MM.1S (cell line): ENCODE measurements at regions not wholly inside any gene's neighbourhood (a gene's known extent, or its start where the extent isn't known, plus 50 kb on each side); places are given as distances from the start of the nearest gene placed in this dataset.

Experiments used
- DNase-seq: peaks from one replicate; pipeline ENCODE4 v3.0.0-alpha.2; 2015
- H2AFZ ChIP-seq: fragments of 300-600 bp; sonication (generic); 2 replicates; pipeline ENCODE4 v1.6.0; 2016; ENCODE audit warnings: antibody characterized with exemption, low read length
- H3F3A ChIP-seq: fragments of 300-600 bp; sonication (generic); 2 replicates; pipeline ENCODE4 v1.6.1; 2016; ENCODE audit warnings: mild to moderate bottlenecking, antibody characterized with exemption, low read length, moderate library complexity, mixed read lengths; ENCODE audit not compliant: insufficient read depth
- H3K27ac ChIP-seq: fragments of 300-600 bp; sonication (generic); 2 replicates; pipeline ENCODE4 v1.5.1; 2016; ENCODE audit warnings: mild to moderate bottlenecking, low read length
- H3K27me3 ChIP-seq: fragments of 300-600 bp; sonication (generic); replicated peaks from 2 replicates; pipeline ENCODE4 v1.6.0; 2016; ENCODE audit warnings: low read length; ENCODE audit not compliant: insufficient read depth
- H3K36me3 ChIP-seq: fragments of 300-600 bp; sonication (generic); replicated peaks from 2 replicates; pipeline ENCODE4 v1.6.1; 2016; ENCODE audit warnings: mild to moderate bottlenecking, low read length, mixed read lengths; ENCODE audit not compliant: insufficient read depth
- H3K4me1 ChIP-seq: fragments of 300-600 bp; sonication (generic); 2 replicates; pipeline ENCODE4 v1.6.1; 2016; ENCODE audit warnings: low read length, mixed read lengths
- H3K4me2 ChIP-seq: fragments of 300-600 bp; sonication (generic); 2 replicates; pipeline ENCODE4 v1.6.0; 2016; ENCODE audit warnings: low read depth, low read length
- H3K4me3 ChIP-seq: fragments of 300-600 bp; sonication (generic); 2 replicates; pipeline ENCODE4 v1.5.1; 2016; ENCODE audit warnings: low read length, mixed read lengths
- H3K79me2 ChIP-seq: fragments of 300-600 bp; sonication (generic); 2 replicates; pipeline ENCODE4 v1.6.1; 2016; ENCODE audit warnings: mixed run types, low read length, mixed read lengths
- H3K9ac ChIP-seq: fragments of 300-600 bp; sonication (generic); 2 replicates; pipeline ENCODE4 v1.6.1; 2016; ENCODE audit warnings: low read length, mixed read lengths
- H3K9me2 ChIP-seq: fragments of 300-600 bp; sonication (generic); replicated peaks from 2 replicates; pipeline ENCODE4 v1.6.1; 2016; ENCODE audit warnings: mild to moderate bottlenecking, low read length, mixed read lengths; ENCODE audit not compliant: insufficient read depth
- H3K9me3 ChIP-seq: fragments of 300-600 bp; sonication (generic); replicated peaks from 2 replicates; pipeline ENCODE4 v1.6.1; 2016; ENCODE audit warnings: mild to moderate bottlenecking, low read length, mixed read lengths; ENCODE audit not compliant: insufficient read depth
- H4K20me1 ChIP-seq: fragments of 300-600 bp; sonication (generic); 2 replicates; pipeline ENCODE4 v1.6.1; 2016; ENCODE audit warnings: mild to moderate bottlenecking, low read length, moderate library complexity, mixed read lengths; ENCODE audit not compliant: insufficient read depth
- EZH2 ChIP-seq: fragments of 300-600 bp; sonication (generic); optimal IDR thresholded peaks from 2 replicates; pipeline ENCODE3; 2017; ENCODE audit warnings: low read depth, mild to moderate bottlenecking, antibody characterized with exemption, low read length, mixed read lengths
- EZH2phosphoT487 ChIP-seq: fragments of 300-600 bp; sonication (generic); IDR thresholded peaks from 2 replicates; pipeline ENCODE4 v1.6.1; 2018; ENCODE audit warnings: antibody characterized with exemption, low read length
- TF ChIP-seq, protein P1 (sequence below): fragments of 300-600 bp; sonication (generic); IDR thresholded peaks from 2 replicates; pipeline ENCODE4 v1.5.1; 2016; ENCODE audit warnings: antibody characterized with exemption, low read length, mixed read lengths

DNA sequence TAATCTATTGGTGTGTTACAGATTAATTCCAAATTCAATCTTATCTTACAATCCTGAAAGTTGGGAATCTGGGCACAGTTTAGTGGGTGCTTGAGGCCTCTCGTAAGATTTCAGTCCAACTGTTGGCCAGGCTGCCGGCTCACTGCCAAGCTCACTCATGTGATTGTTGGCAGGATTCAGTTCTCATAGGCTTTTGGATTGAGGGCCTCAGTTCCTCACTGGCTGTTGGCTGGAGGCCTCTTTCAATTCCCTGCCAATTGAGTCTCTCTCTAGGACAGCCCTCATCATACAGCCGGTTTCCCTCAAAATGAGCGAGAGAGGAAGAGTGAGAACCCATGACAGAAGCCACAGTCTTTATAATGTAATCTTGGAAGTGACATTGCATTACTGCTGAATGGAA is 123.5 kb upstream of the FBXO33 start:
- no peaks in the 10 kb centered on the region for H3K9me3 ChIP-seq
- no peaks in the 10 kb centered on the region for H3F3A ChIP-seq
- no peak for DNase-seq
- TF ChIP-seq EZH2 (no peak), EZH2phosphoT487 (no peak)
- TF ChIP-seq, protein P1, sequence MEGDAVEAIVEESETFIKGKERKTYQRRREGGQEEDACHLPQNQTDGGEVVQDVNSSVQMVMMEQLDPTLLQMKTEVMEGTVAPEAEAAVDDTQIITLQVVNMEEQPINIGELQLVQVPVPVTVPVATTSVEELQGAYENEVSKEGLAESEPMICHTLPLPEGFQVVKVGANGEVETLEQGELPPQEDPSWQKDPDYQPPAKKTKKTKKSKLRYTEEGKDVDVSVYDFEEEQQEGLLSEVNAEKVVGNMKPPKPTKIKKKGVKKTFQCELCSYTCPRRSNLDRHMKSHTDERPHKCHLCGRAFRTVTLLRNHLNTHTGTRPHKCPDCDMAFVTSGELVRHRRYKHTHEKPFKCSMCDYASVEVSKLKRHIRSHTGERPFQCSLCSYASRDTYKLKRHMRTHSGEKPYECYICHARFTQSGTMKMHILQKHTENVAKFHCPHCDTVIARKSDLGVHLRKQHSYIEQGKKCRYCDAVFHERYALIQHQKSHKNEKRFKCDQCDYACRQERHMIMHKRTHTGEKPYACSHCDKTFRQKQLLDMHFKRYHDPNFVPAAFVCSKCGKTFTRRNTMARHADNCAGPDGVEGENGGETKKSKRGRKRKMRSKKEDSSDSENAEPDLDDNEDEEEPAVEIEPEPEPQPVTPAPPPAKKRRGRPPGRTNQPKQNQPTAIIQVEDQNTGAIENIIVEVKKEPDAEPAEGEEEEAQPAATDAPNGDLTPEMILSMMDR = no peak
- H3K4me2 ChIP-seq = no peak overlapping the region
- H3K9ac ChIP-seq = no peak overlapping the region
- H3K27me3 ChIP-seq = no peaks in the 10 kb centered on the region
- no peak overlapping the region for H2AFZ ChIP-seq
- no peaks in the 10 kb centered on the region for H4K20me1 ChIP-seq
- H3K9me2 ChIP-seq = no peaks in the 10 kb centered on the region
- no peaks in the 10 kb centered on the region for H3K4me1 ChIP-seq
- H3K27ac ChIP-seq = no peak overlapping the region
- no peaks in the 10 kb centered on the region for H3K79me2 ChIP-seq
- no peaks in the 10 kb centered on the region for H3K36me3 ChIP-seq
- H3K4me3 ChIP-seq = no peak overlapping the region

DNA sequence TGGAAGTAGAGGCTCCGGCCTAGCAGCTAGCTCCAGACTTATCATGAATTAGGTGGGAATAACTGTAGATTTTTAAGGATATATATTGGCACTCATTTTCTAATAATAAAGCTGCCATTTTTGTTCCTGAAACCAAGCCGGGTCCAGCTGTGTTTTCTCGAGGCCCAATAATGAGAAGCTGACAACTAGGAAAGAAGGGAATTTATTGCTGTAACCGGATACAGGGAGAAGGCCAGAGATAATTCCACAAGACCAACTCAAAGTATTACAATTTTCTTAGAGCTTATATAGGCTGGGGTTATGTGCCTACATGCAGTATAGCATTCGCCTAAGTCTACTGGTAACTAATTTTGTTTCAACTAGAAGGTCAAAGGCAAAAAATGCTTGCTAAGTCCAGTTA is 122.3 kb upstream of the FBXO33 start:
- Histone ChIP-seq H3K36me3 (no peaks in the 10 kb centered on the region), H4K20me1 (no peaks in the 10 kb centered on the region), H3K27ac (no peak overlapping the region), H3K9me2 (no peaks in the 10 kb centered on the region), H3K79me2 (no peaks in the 10 kb centered on the region), H3K9ac (no peak overlapping the region), H3K4me2 (no peak overlapping the region), H2AFZ (no peak overlapping the region), H3F3A (no peaks in the 10 kb centered on the region), H3K4me1 (no peaks in the 10 kb centered on the region), H3K9me3 (no peaks in the 10 kb centered on the region), H3K27me3 (no peaks in the 10 kb centered on the region), H3K4me3 (no peak overlapping the region)
- TF ChIP-seq, protein P1 = no peak
- TF ChIP-seq EZH2phosphoT487 = no peak
- no peak for TF ChIP-seq EZH2
- no peak for DNase-seq

DNA sequence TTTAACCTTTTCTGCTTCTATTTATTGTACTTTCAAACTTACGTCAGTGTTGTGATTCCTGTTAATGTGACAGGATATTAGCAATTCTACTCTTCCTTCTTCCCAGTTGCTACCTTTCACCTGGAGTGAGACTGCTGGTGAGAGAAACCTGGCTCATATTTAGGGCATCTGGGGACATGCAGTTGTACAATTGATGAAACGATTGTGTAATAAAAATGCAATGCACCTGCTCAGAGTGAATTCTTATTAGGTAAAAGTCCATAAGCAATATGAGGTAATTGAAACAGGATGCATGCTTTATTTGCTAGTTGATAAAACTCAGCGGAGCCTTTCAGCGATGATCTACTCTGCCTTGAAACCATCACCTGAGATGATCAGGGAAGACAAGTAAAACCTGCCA is 116.1 kb upstream of the FBXO33 start:
- no peaks in the 10 kb centered on the region for H3K9me2 ChIP-seq
- no peak for DNase-seq
- no peaks in the 10 kb centered on the region for H3K4me1 ChIP-seq
- H3K9me3 ChIP-seq = no peaks in the 10 kb centered on the region
- no peaks in the 10 kb centered on the region for H3F3A ChIP-seq
- no peak overlapping the region for H3K4me2 ChIP-seq
- H3K79me2 ChIP-seq = no peaks in the 10 kb centered on the region
- H3K36me3 ChIP-seq = no peaks in the 10 kb centered on the region
- TF ChIP-seq, protein P1 = no peak
- TF ChIP-seq EZH2 (no peak), EZH2phosphoT487 (no peak)
- no peak overlapping the region for H2AFZ ChIP-seq
- no peaks in the 10 kb centered on the region for H4K20me1 ChIP-seq
- no peak overlapping the region for H3K4me3 ChIP-seq
- H3K9ac ChIP-seq = no peak overlapping the region
- no peaks in the 10 kb centered on the region for H3K27me3 ChIP-seq
- H3K27ac ChIP-seq = no peak overlapping the region

DNA sequence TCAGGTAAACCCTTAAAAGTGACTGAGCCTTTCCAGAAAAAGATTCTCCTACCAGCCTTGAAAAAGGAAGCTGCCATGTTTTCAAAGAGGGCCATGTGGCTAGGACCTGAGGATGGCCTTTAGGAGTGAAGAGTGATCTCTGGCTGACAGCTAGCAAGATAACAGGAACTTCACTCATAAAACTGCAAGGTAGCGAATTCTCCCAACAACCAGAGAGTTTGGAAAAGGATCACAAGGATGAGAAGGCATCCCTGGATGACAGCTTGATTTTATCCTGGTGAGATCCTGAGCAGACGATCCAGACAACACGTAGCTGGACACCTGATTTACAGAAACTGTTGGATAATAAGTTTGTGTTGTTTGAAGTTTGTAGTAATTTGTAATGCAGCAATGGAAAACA is 115.6 kb upstream of the FBXO33 start:
- no peaks in the 10 kb centered on the region for H3K27me3 ChIP-seq
- no peak overlapping the region for H2AFZ ChIP-seq
- no peaks in the 10 kb centered on the region for H3K36me3 ChIP-seq
- H3K79me2 ChIP-seq = no peaks in the 10 kb centered on the region
- H3K4me2 ChIP-seq = no peak overlapping the region
- H3F3A ChIP-seq = no peaks in the 10 kb centered on the region
- H3K9me2 ChIP-seq = no peaks in the 10 kb centered on the region
- TF ChIP-seq EZH2 = no peak
- TF ChIP-seq EZH2phosphoT487 = no peak
- TF ChIP-seq, protein P1 = no peak
- no peaks in the 10 kb centered on the region for H4K20me1 ChIP-seq
- H3K4me1 ChIP-seq = no peaks in the 10 kb centered on the region
- no peaks in the 10 kb centered on the region for H3K9me3 ChIP-seq
- DNase-seq = no peak
- no peak overlapping the region for H3K4me3 ChIP-seq
- H3K27ac ChIP-seq = no peak overlapping the region
- H3K9ac ChIP-seq = no peak overlapping the region
